Activated naive CD4-positive, alpha-beta T cell treated with anti-CD3 and anti-CD28 coated beads, Interleukin-2, amount 50 U/mL, for 72 hours (primary cell): ENCODE measurements at regions not wholly inside any gene's neighbourhood (a gene's known extent, or its start where the extent isn't known, plus 50 kb on each side); places are given as distances from the start of the nearest gene placed in this dataset.

ENCODE experiments used
- ATAC-seq, 2 donors: fragments of 150-1000 bp; cut with Tn5 transposase; 2 replicates each; pipeline ENCODE4 v1.10.0; 2021; ENCODE audit warnings: mild to moderate bottlenecking in 2 of 2, moderate library complexity in 2 of 2
- DNase-seq, 2 donors: peaks; one replicate each; pipeline ENCODE4 v3.0.0; 2021 to 2022; ENCODE audit warnings: low spot score in 2 of 2
- H3K27ac Mint-ChIP-seq, 2 donors: one replicate each; pipeline ENCODE4 v1.8.0; 2022; ENCODE audit warnings: mild to moderate bottlenecking in 2 of 2, mixed read lengths in 2 of 2
- H3K36me3 Mint-ChIP-seq, 2 donors: one replicate each; pipeline ENCODE4 v1.8.0; 2022; ENCODE audit warnings: mixed read lengths in 2 of 2
- H3K9me3 Mint-ChIP-seq, 2 donors: one replicate each; pipeline ENCODE4 v1.8.0; 2022; ENCODE audit warnings: mixed read lengths in 2 of 2

DNA sequence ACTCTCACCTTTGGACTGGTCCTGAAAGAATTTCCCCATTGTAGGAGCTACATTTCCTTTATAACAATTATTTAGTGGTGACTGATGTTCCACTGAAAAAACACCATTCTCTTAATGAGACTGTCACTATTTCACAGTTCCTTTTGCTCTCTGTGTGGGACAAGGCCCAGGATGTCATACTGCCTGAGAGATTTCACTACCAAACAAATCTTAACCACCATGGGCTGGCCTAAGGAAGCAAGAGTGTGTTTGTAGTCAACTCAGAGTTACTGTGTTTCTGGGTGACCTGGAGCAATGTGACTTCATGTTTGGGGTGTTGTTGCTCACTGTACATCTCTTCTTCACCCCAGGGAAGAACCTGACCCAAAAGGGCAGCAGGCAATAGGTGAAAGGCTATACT lies 50.1 kb upstream of the ZNF608 start:
- H3K36me3 Mint-ChIP-seq, result no peaks in the 10 kb centered on the region
- DNase-seq, result no peak
- no peaks in the 10 kb centered on the region for H3K9me3 Mint-ChIP-seq
- no peak overlapping the region for H3K27ac Mint-ChIP-seq
- ATAC-seq, result no peak

DNA sequence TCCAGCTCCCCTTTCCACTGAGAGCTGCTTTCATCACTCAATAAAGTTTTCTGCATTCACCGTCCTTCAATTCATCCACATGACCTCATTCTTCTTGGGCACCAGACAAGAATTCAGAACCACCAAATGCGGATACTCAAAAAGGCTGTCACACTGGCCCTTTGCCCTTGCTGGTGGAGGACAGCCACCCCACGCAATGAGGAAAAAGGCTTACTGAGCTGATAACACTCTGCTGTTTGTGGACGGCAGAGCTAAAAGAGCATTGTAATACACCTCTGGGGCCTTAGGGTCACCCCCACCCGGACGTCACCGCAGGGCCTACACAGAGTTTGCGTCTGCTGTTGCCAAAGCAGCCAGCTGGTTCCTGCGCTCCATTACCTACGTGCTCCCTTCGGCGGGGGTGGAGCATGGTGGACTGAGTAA lies 51.2 kb upstream of the ZNF608 start:
- Mint-ChIP-seq H3K9me3 (no peaks in the 10 kb centered on the region), H3K27ac (no peak overlapping the region), H3K36me3 (no peaks in the 10 kb centered on the region)
- DNase-seq (no peak), ATAC-seq (no peak)

- no peak overlapping the region for H3K27ac Mint-ChIP-seq
- H3K9me3 Mint-ChIP-seq, result peaks cover 0 to 3% of the 10 kb centered on the region in 2 donors
- no peaks in the 10 kb centered on the region for H3K36me3 Mint-ChIP-seq
- no peak for DNase-seq
- ATAC-seq, result no peak
Measured at GRCh38 chr5:124798890-124799289, 52.5 kb upstream of the ZNF608 start.

DNA sequence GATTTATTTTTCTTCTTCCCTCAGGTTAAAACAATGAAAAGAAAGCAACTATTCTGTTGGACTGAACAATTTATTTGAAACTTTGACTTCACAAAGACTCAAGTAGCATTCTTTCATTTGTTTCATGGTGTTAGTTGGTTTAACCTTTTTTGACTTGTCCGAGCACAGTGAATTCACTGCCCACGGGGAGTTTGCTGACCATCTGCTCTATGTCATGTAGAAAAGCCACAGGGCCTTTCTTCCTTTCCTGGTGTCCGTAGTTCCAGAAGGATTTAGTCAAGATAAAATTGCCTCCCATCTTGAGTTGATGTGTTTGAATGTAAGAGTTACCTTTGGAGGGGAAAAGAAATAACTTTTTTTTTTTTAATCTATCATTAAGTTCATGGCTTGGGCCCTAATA lies 55.1 kb upstream of the ZNF608 start:
- H3K36me3 Mint-ChIP-seq, result no peaks in the 10 kb centered on the region
- ATAC-seq (no peak), DNase-seq (no peak)
- H3K27ac Mint-ChIP-seq, result no peak overlapping the region
- peaks cover 0 to 3% of the 10 kb centered on the region in 2 donors for H3K9me3 Mint-ChIP-seq

- no peak for ATAC-seq
Measured at GRCh38 chr5:124803617-124804323, 57.3 kb upstream of the ZNF608 start.

GRCh38 chr5:124806026-124806372 lies 59.6 kb upstream of the ZNF608 start:
- H3K27ac Mint-ChIP-seq, result no peak overlapping the region
- no peak for ATAC-seq
- H3K36me3 Mint-ChIP-seq, result no peaks in the 10 kb centered on the region
- no peak for DNase-seq
- H3K9me3 Mint-ChIP-seq, result peaks cover 0 to 3% of the 10 kb centered on the region in 2 donors

More at GRCh38 chr5:124803617-124804323, 57.3 kb upstream of the ZNF608 start:
- Mint-ChIP-seq H3K9me3 (peaks cover 0 to 3% of the 10 kb centered on the region in 2 donors), H3K27ac (no peak overlapping the region), H3K36me3 (no peaks in the 10 kb centered on the region)
- no peak for DNase-seq

GRCh38 chr5:124806373-124807077 lies 60.1 kb upstream of the ZNF608 start:
- H3K27ac Mint-ChIP-seq, result no peak overlapping the region

DNA sequence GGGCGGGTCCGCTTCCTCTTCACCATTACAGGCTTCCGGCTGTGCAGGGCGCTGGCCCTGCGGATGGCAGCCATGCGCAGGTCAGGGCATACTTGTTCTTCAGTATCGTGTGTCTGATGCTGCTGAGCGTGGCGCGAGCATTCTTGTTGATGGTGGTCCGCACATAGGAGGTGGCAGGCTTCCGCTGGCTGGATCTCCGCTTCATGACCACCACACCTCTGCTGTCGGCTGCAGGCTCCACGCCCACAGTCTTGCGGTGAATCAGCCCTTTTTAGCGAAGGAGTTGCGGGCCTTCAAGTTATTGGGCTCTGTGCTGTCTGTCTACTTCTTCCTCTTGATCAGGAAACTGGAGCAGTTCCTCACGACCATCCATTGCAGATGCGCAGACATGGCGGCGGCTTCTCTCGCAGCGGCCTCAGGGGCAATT lies 62.4 kb upstream of the ZNF608 start:
- ATAC-seq (no peak), DNase-seq (no peak)
- H3K27ac Mint-ChIP-seq, result no peak overlapping the region
- no peaks in the 10 kb centered on the region for H3K9me3 Mint-ChIP-seq
- no peaks in the 10 kb centered on the region for H3K36me3 Mint-ChIP-seq

More at GRCh38 chr5:124806373-124807077, 60.1 kb upstream of the ZNF608 start:
- ATAC-seq (no peak), DNase-seq (no peak)
- Mint-ChIP-seq H3K36me3 (no peaks in the 10 kb centered on the region), H3K9me3 (peaks cover 0 to 3% of the 10 kb centered on the region in 2 donors)

DNA sequence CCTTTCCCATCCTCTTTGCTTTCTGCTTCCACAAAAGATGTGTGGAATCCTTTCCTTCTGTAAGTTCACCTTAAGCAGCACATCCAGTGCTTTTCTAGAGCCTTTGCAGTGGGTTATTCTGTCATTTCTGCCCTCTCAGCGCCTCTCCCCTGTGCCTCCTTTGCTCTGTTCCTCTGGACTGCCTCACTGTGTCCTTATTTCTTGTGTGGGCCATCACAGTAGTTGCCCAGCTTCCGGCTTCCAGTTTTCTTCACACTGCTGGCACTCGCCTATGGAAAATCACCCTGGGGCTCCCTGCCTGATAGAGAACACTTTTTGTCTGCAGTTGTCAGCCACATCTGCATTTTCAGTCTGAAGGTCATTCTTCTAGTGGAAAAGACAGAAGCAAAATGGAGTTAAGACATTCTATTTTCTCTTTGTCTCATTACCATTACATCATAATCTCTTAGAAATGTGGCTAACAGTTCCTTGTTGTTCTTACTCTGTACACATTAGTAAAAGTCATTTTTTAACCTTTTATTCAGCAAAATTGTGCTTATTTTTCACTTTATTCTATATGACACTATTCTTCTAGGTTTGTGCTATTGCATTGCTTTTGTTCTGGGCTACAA lies 64.1 kb upstream of the ZNF608 start:
- ATAC-seq, result no peak
- Mint-ChIP-seq H3K36me3 (no peaks in the 10 kb centered on the region), H3K27ac (peak overlapping the region in 1 of 2 donors; percentile 19), H3K9me3 (no peaks in the 10 kb centered on the region)
- DNase-seq, result no peak

DNA sequence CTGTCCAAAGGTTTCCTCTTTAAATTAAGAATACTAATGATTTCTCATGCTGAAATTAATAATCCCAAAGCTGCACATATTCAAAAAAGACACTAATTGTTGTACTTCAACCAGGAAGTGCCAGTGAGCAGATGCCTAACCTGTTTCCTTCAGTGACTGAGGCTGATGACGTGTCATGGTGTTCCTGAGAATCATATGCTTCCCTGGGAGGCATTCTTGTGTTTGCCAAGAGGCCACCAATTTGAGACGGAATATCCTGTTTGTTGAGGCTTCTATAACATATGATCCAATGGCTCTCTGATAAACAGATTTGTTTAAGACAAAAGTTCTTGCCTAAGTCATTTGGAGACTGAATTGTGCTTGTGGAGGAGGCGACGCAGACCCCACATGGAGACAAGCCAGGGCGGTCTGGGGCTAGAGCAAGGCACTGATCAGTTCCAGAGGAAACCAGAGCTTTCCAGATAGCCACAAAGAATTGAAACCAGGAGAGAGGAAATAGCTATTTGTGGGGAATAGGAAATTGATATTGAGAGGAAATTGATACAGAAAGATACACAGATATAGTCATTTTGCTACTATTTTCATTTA lies 66.4 kb upstream of the ZNF608 start:
- DNase-seq (no peak), ATAC-seq (no peak)
- H3K9me3 Mint-ChIP-seq, result no peaks in the 10 kb centered on the region
- no peaks in the 10 kb centered on the region for H3K36me3 Mint-ChIP-seq
- no peak overlapping the region for H3K27ac Mint-ChIP-seq

GRCh38 chr5:124816381-124816780 lies 69.9 kb upstream of the ZNF608 start:
- Mint-ChIP-seq H3K9me3 (no peaks in the 10 kb centered on the region), H3K27ac (no peak overlapping the region), H3K36me3 (no peaks in the 10 kb centered on the region)
- no peak for DNase-seq
- no peak for ATAC-seq

- no peaks in the 10 kb centered on the region for H3K9me3 Mint-ChIP-seq
- DNase-seq, result no peak
- no peak for ATAC-seq
- H3K27ac Mint-ChIP-seq, result no peak overlapping the region
- H3K36me3 Mint-ChIP-seq, result no peaks in the 10 kb centered on the region
Measured at GRCh38 chr5:124819201-124819600, 72.8 kb upstream of the ZNF608 start.

- no peaks in the 10 kb centered on the region for H3K9me3 Mint-ChIP-seq
- no peak overlapping the region for H3K27ac Mint-ChIP-seq
- DNase-seq, result no peak
- ATAC-seq, result no peak
- H3K36me3 Mint-ChIP-seq, result no peaks in the 10 kb centered on the region
Measured at GRCh38 chr5:124822647-124823046, 76.2 kb upstream of the ZNF608 start.

GRCh38 chr5:124823380-124823779 lies 76.9 kb upstream of the ZNF608 start:
- H3K36me3 Mint-ChIP-seq, result no peaks in the 10 kb centered on the region
- no peaks in the 10 kb centered on the region for H3K9me3 Mint-ChIP-seq
- no peak overlapping the region for H3K27ac Mint-ChIP-seq
- no peak for ATAC-seq
- DNase-seq, result no peak

GRCh38 chr5:124824637-124825158 lies 78.3 kb upstream of the ZNF608 start:
- Mint-ChIP-seq H3K9me3 (peaks cover 4 to 7% of the 10 kb centered on the region in 2 donors), H3K27ac (no peak overlapping the region), H3K36me3 (no peaks in the 10 kb centered on the region)
- ATAC-seq (no peak), DNase-seq (no peak)

DNA sequence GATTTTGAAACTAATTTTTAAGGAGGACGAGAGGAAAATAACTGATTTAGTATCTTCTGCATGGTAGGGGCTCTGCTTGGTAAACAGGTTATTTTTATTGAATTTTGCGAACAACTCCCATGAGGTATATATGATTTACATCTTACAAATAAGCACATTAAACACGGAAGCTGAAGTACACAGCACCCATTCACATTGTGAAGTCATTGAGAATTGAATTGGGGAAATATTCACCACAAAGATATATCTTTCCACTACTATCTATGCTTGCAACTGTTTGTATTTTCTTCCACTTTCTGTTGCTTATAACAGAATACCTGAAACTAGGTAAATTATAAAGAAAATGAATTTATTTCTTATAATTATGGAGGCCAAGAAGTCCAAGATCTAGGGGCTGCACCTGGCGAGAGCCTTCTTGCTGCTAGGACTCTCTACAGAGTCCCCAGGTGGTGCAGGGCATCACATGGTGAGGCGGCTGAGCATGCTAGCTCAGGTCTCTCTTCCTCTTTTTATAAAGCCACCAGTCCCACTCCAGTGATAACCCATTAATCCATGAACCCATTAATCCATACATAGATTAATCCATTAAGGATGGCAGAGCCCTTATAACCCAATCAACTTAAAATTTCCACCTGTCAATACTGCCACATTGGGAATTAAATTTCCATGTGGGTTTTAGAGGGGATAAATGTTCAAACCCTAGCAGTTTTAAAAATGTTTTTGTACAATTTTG lies 79.0 kb upstream of the ZNF608 start:
- DNase-seq (no peak), ATAC-seq (no peak)
- H3K36me3 Mint-ChIP-seq, result no peaks in the 10 kb centered on the region
- H3K9me3 Mint-ChIP-seq, result peaks cover 4 to 7% of the 10 kb centered on the region in 2 donors
- H3K27ac Mint-ChIP-seq, result no peak overlapping the region

GRCh38 chr5:124825983-124826337 lies 79.5 kb upstream of the ZNF608 start:
- H3K9me3 Mint-ChIP-seq, result peaks cover 4 to 7% of the 10 kb centered on the region in 2 donors
- no peak overlapping the region for H3K27ac Mint-ChIP-seq
- DNase-seq (no peak), ATAC-seq (no peak)
- H3K36me3 Mint-ChIP-seq, result no peaks in the 10 kb centered on the region
